Cortex of kidney (tissue), 1 donor: ENCODE measurements at regions not wholly inside any gene's neighbourhood (a gene's known extent, or its start where the extent isn't known, plus 50 kb on each side); places are given as distances from the start of the nearest gene placed in this dataset.
"Not testable (repeated sequence)": the region's sequence is repeated elsewhere in the genome, so short reads cannot be mapped to it uniquely, and the experiment has no call there.

Experiments used
- DNase-seq: peaks from one replicate; lab custom pipeline; 2025; lab: John Stamatoyannopoulos, UW

- DNase-seq = no peak
Observed at GRCh38 chr5:56686337-56687195, 128.8 kb upstream of the MAP3K1 start.

GRCh38 chr5:56685503-56686217 is 129.7 kb upstream of the MAP3K1 start:
- no peak for DNase-seq

- no peak for DNase-seq
Observed at GRCh38 chr5:56684159-56684558, 131.2 kb upstream of the MAP3K1 start.

GRCh38 chr5:56683733-56684132 is 131.6 kb upstream of the MAP3K1 start:
- DNase-seq = no peak

- DNase-seq = no peak
Observed at GRCh38 chr5:56683281-56683680, 132.1 kb upstream of the MAP3K1 start.

- DNase-seq = no peak
Observed at GRCh38 chr5:56681346-56681745, 134.0 kb upstream of the MAP3K1 start.

GRCh38 chr5:56680731-56681130 is 134.6 kb upstream of the MAP3K1 start:
- no peak for DNase-seq

- DNase-seq = no peak
Observed at GRCh38 chr5:56677690-56678305, 137.6 kb upstream of the MAP3K1 start.

GRCh38 chr5:56676091-56676768 is 139.1 kb upstream of the MAP3K1 start:
- DNase-seq = no peak

- no peak for DNase-seq
Observed at GRCh38 chr5:56674441-56674840, 140.9 kb upstream of the MAP3K1 start.

- DNase-seq = no peak
Observed at GRCh38 chr5:56673171-56673570, 142.2 kb upstream of the MAP3K1 start.

GRCh38 chr5:56671571-56671970 is 143.8 kb upstream of the MAP3K1 start:
- no peak for DNase-seq

GRCh38 chr5:56670916-56671315 is 144.4 kb upstream of the MAP3K1 start:
- no peak for DNase-seq

GRCh38 chr5:56669534-56670483 is 145.5 kb upstream of the MAP3K1 start:
- no peak for DNase-seq

- no peak for DNase-seq
Observed at GRCh38 chr5:56668996-56669395, 146.4 kb upstream of the MAP3K1 start.

- no peak for DNase-seq
Observed at GRCh38 chr5:56667692-56668091, 147.7 kb upstream of the MAP3K1 start.

- DNase-seq = no peak
Observed at GRCh38 chr5:56666901-56667300, 148.4 kb upstream of the MAP3K1 start.

- DNase-seq = not testable (repeated sequence)
Observed at GRCh38 chr5:56665117-56665516, 150.2 kb upstream of the MAP3K1 start.

- DNase-seq = no peak
Observed at GRCh38 chr5:56664025-56664424, 151.3 kb upstream of the MAP3K1 start.

GRCh38 chr5:56663523-56663922 is 151.8 kb upstream of the MAP3K1 start:
- no peak for DNase-seq

- no peak for DNase-seq
Observed at GRCh38 chr5:56662893-56663292, 152.5 kb upstream of the MAP3K1 start.
